Naive thymus-derived CD4-positive, alpha-beta T cell (primary cell): ENCODE measurements at regions not wholly inside any gene's neighbourhood (a gene's known extent, or its start where the extent isn't known, plus 50 kb on each side); places are given as distances from the start of the nearest gene placed in this dataset.

ENCODE experiments used
- ATAC-seq: fragments of 150-1000 bp; cut with Tn5 transposase; 2 replicates; pipeline ENCODE4 v1.10.0; 2021; ENCODE audit warnings: mild to moderate bottlenecking, moderate library complexity
- CTCF ChIA-PET: fragments of 350-600 bp; sonication (Branson Sonifier 250); formaldehyde crosslinking; loops from one replicate; lab custom pipeline; 2021; ENCODE audit warnings: antibody characterized with exemption; lab: Charles Lee
- POLR2A ChIA-PET: fragments of 350-600 bp; sonication (Branson Sonifier 250); formaldehyde crosslinking; loops from one replicate; lab custom pipeline; 2021; ENCODE audit warnings: antibody characterized with exemption, inconsistent platforms; lab: Charles Lee
- DNase-seq, 9 donors: peaks; one replicate each; pipeline versions ENCODE4 v3.0.0 to v3.0.0-alpha.2; 2020 to 2022; ENCODE audit warnings: mixed read lengths in 1 of 9
- H3K27ac ChIP-seq: one replicate; pipeline ENCODE4 v1.7.0; 2013; ENCODE audit warnings: mild to moderate bottlenecking, low read depth, low read length, moderate library complexity
- H3K27me3 ChIP-seq, 2 donors: one replicate each; pipeline ENCODE4 v1.7.0; 2013; ENCODE audit warnings: low read length in 2 of 2, mild to moderate bottlenecking in 2 of 2, moderate library complexity in 2 of 2; ENCODE audit not compliant: control insufficient read depth in 2 of 2, insufficient read depth in 2 of 2
- H3K36me3 ChIP-seq, 3 experiments: 1 replicate in 2 of 3; 2 replicates in 1 of 3; pipeline ENCODE4 v1.7.0; 2013; ENCODE audit warnings: low read length in 3 of 3, mild to moderate bottlenecking in 3 of 3, moderate library complexity in 1 of 3; ENCODE audit not compliant: insufficient read depth in 3 of 3, control insufficient read depth in 2 of 3
- H3K4me1 ChIP-seq, 2 donors: one replicate each; pipeline ENCODE4 v1.7.0; 2013; ENCODE audit warnings: low read length in 2 of 2, mild to moderate bottlenecking in 2 of 2, moderate library complexity in 1 of 2; ENCODE audit not compliant: control insufficient read depth in 2 of 2, insufficient read depth in 2 of 2
- H3K4me3 ChIP-seq: 2 replicates; pipeline ENCODE4 v1.7.0; 2013; ENCODE audit warnings: mild to moderate bottlenecking, low read length
- H3K9me3 ChIP-seq, 3 experiments: 1 replicate in 2 of 3; 2 replicates in 1 of 3; pipeline ENCODE4 v1.7.0; 2013; ENCODE audit warnings: low read length in 3 of 3; ENCODE audit not compliant: control insufficient read depth in 2 of 3
- H3K27ac Mint-ChIP-seq, 9 donors: one replicate each; pipeline ENCODE4 v1.8.0; 2020 to 2022; ENCODE audit warnings: mixed read lengths in 9 of 9, mild to moderate bottlenecking in 8 of 9, moderate library complexity in 5 of 9, inconsistent platforms in 2 of 9
- H3K27me3 Mint-ChIP-seq, 5 donors: one replicate each; pipeline ENCODE4 v1.8.0; 2021 to 2022; ENCODE audit warnings: mixed read lengths in 5 of 5, mild to moderate bottlenecking in 1 of 5
- H3K36me3 Mint-ChIP-seq, 5 donors: one replicate each; pipeline ENCODE4 v1.8.0; 2020 to 2022; ENCODE audit warnings: mixed read lengths in 5 of 5, mild to moderate bottlenecking in 3 of 5, inconsistent platforms in 1 of 5
- H3K4me1 Mint-ChIP-seq, 7 donors: one replicate each; pipeline ENCODE4 v1.8.0; 2020 to 2022; ENCODE audit warnings: mixed read lengths in 7 of 7, mild to moderate bottlenecking in 3 of 7, inconsistent platforms in 1 of 7
- H3K4me3 Mint-ChIP-seq, 10 donors: one replicate each; pipeline ENCODE4 v1.8.0; 2020 to 2022; ENCODE audit warnings: mild to moderate bottlenecking in 10 of 10, mixed read lengths in 10 of 10, moderate library complexity in 6 of 10, inconsistent platforms in 2 of 10
- H3K9me3 Mint-ChIP-seq, 11 donors: one replicate each; pipeline ENCODE4 v1.8.0; 2020 to 2022; ENCODE audit warnings: mixed read lengths in 11 of 11, mild to moderate bottlenecking in 4 of 11, inconsistent platforms in 1 of 11, moderate library complexity in 1 of 11
- intact Hi-C, 2 donors: fragments of 100-400 bp; cut with micrococcal nuclease; formaldehyde crosslinking; loops; one replicate each; pipeline ENCODE4 v1.15.1; 2023

DNA sequence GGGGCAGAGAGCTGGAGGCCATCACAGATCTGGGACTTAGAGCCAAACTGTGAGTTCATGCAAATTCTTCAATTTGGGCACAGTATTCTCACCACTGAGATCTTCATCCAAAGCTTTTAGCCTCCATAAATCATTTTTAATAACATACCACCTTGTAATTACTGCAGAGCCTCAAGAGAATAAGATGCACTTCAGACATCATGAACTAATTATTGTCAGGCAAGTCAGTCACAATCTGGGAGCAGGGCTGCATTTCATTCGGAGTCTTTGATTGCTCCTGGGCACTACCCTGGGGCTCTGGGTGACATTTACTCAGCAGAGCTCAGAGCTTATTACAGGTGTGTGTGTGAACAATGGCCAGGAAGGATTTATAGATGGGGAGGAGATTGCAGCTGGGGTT, 623.7 kb downstream of the PTPRU start:
- CTCF ChIA-PET = no interaction called here

DNA sequence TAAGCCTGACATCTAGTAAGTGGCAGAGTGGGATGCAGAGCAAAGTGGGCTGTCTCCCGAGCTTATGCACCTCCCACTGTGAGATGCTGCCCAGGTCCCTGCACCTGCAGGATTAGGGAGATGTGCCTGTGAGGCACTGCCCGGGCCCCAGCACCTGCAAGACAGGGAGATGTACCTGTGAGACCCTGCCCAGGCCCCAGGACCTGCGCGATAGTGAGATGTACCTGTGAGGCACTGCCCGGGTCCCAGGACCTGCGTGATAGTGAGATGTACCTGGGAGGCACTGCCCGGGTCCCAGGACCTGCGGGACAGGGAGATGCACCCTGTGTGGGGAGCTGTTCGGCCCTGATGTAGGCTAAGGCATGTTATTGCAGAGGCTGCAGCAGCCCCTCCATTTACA, 622.8 kb downstream of the PTPRU start:
- ATAC-seq (no peak), DNase-seq (no peak)
- no peak overlapping the region for H3K27ac Mint-ChIP-seq
- H3K36me3 ChIP-seq = no peaks in the 10 kb centered on the region
- no peaks in the 10 kb centered on the region for H3K27me3 ChIP-seq
- H3K4me3 Mint-ChIP-seq = no peak overlapping the region
- no peaks in the 10 kb centered on the region for H3K4me1 Mint-ChIP-seq
- intact Hi-C loops = no loop called here
- ChIA-PET POLR2A (no interaction called here), CTCF (no interaction called here)
- no peak overlapping the region for H3K4me3 ChIP-seq
- H3K4me1 ChIP-seq = no peaks in the 10 kb centered on the region
- peaks cover 0 to 10% (median 0%) of the 10 kb centered on the region in 3 experiments for H3K9me3 ChIP-seq
- H3K27me3 Mint-ChIP-seq = peaks cover 0 to 51% (median 23%) of the 10 kb centered on the region in 5 donors
- peaks cover 8 to 29% (median 13%) of the 10 kb centered on the region in 11 donors for H3K9me3 Mint-ChIP-seq
- peaks cover 0 to 14% (median 0%) of the 10 kb centered on the region in 5 donors for H3K36me3 Mint-ChIP-seq
- no peak overlapping the region for H3K27ac ChIP-seq

More for the DNA sequence above, 623.7 kb downstream of the PTPRU start:
- POLR2A ChIA-PET = no interaction called here
- no peak overlapping the region for H3K27ac ChIP-seq
- no peaks in the 10 kb centered on the region for H3K4me1 ChIP-seq
- no peak for ATAC-seq
- DNase-seq = no peak
- intact Hi-C loops = no loop called here
- H3K27ac Mint-ChIP-seq = no peak overlapping the region
- H3K4me3 ChIP-seq = no peak overlapping the region
- peaks cover 0 to 14% (median 0%) of the 10 kb centered on the region in 5 donors for H3K36me3 Mint-ChIP-seq
- no peaks in the 10 kb centered on the region for H3K4me1 Mint-ChIP-seq
- H3K27me3 Mint-ChIP-seq = peaks cover 0 to 50% (median 19%) of the 10 kb centered on the region in 5 donors
- no peak overlapping the region for H3K4me3 Mint-ChIP-seq
- no peaks in the 10 kb centered on the region for H3K27me3 ChIP-seq
- no peaks in the 10 kb centered on the region for H3K36me3 ChIP-seq
- H3K9me3 Mint-ChIP-seq = peaks cover 8 to 29% (median 13%) of the 10 kb centered on the region in 11 donors
- peaks cover 0 to 10% (median 0%) of the 10 kb centered on the region in 3 experiments for H3K9me3 ChIP-seq

DNA sequence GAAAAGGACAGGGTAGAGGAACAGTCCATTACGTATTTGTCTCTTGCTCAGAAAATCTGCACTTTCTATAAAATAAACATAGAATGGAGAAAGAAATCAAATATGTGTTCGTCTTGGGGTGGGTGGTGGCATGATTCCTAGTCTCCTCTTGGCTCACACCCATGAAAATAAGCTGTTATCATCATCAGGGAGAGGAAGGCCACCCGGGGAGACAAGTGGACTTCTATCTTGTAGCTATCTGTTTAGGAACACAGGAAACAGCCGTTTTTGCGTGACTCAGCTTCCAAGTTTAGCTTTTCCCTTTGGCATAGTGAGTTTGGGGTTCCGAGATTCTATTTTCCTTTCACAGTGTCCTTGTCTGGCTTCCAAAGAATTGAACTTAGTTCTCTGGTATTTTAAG, 622.3 kb downstream of the PTPRU start:
- ATAC-seq (no peak), DNase-seq (no peak)
- Histone ChIP-seq H3K4me1 (no peaks in the 10 kb centered on the region), H3K36me3 (no peaks in the 10 kb centered on the region), H3K27me3 (no peaks in the 10 kb centered on the region), H3K4me3 (no peak overlapping the region), H3K9me3 (peaks cover 0 to 10% (median 0%) of the 10 kb centered on the region in 3 experiments), H3K27ac (no peak overlapping the region)
- ChIA-PET CTCF (no interaction called here), POLR2A (no interaction called here)
- H3K27me3 Mint-ChIP-seq = peaks cover 0 to 51% (median 23%) of the 10 kb centered on the region in 5 donors
- H3K9me3 Mint-ChIP-seq = peaks cover 8 to 29% (median 12%) of the 10 kb centered on the region in 11 donors
- intact Hi-C loops = no loop called here
- no peak overlapping the region for H3K4me3 Mint-ChIP-seq
- H3K36me3 Mint-ChIP-seq = peaks cover 0 to 14% (median 0%) of the 10 kb centered on the region in 5 donors
- no peak overlapping the region for H3K27ac Mint-ChIP-seq
- no peaks in the 10 kb centered on the region for H3K4me1 Mint-ChIP-seq

DNA sequence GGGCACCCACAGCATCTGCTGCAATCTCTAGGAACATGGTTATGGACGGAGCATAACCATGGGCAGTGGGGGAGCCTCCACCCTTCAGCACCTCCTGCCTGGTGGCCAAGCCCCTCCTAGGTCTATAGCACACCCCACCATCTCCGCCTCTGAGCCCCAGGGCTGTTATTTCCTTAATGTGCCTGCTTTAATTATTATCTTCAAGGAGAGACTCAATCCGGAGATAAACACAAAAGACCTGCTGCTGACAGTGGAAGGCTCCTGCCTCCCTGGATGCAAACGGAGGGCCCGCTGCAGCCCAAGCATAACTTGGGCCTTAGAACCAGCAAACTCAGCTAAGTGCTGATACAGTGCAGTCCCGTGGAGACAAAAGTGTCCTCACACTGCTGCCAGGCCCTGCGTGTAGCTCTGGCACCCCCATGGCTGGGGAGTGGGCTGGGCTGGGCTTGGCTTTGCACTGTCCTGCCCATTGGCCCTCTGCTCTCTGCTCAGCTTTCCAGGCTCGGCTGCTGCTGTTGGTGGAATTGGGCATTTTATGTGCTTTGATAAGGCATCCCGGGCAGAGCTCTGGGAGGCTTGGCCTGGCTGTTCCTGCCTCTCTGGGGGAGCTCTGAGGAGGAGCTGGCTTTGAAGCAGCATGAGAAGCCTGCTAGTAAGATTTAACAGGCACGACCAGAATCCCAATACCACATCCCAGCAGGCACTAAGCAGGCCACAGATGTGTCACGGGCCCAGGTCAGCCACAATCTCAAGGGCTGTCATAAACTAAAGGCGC, 620.2 kb downstream of the PTPRU start:
- intact Hi-C loops = no loop called here
- H3K9me3 ChIP-seq = peaks cover 0 to 10% (median 0%) of the 10 kb centered on the region in 3 experiments
- ATAC-seq = no peak
- POLR2A ChIA-PET = no interaction called here
- H3K9me3 Mint-ChIP-seq = peaks cover 6 to 19% (median 8%) of the 10 kb centered on the region in 11 donors
- CTCF ChIA-PET = no interaction called here
- peaks cover 0 to 3% (median 0%) of the 10 kb centered on the region in 7 donors for H3K4me1 Mint-ChIP-seq
- no peaks in the 10 kb centered on the region for H3K4me1 ChIP-seq
- H3K36me3 Mint-ChIP-seq = peaks cover 0 to 14% (median 0%) of the 10 kb centered on the region in 5 donors
- H3K27me3 Mint-ChIP-seq = peaks cover 3 to 63% (median 22%) of the 10 kb centered on the region in 5 donors
- H3K27ac Mint-ChIP-seq = no peak overlapping the region
- no peak overlapping the region for H3K4me3 Mint-ChIP-seq
- no peaks in the 10 kb centered on the region for H3K36me3 ChIP-seq
- no peak overlapping the region for H3K27ac ChIP-seq
- no peak for DNase-seq
- no peak overlapping the region for H3K4me3 ChIP-seq
- no peaks in the 10 kb centered on the region for H3K27me3 ChIP-seq

DNA sequence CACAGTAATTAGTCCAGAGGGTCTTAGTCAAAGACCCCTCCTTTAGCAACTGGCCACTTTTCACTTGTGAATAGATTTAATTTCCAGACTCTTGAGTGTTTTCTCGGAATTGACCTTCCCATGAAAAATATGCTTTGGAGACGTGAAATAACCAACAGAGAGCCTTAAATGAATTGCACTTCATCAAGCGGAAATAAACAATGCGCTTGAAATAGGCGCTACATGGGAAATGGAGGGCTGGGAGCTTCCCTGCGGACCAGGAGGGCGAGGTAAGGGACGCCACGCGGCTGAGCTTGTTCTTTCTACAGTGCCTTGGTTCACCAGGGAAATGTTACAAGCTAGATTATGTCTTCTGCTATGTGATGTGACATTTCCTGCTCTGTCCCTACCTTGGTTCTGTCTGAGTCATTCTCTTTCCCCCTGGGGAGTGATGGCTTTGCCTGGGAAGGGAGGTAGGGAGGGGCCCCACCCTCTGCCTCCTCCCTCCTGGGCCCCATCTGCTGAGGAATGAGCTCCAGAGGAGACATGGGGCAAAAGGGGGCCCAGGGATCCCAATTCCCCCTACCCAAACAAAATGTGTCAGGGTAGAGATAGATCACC, 619.3 kb downstream of the PTPRU start:
- peaks cover 0 to 3% (median 0%) of the 10 kb centered on the region in 7 donors for H3K4me1 Mint-ChIP-seq
- no peak overlapping the region for H3K4me3 ChIP-seq
- no peaks in the 10 kb centered on the region for H3K36me3 ChIP-seq
- H3K9me3 ChIP-seq = peaks cover 0 to 6% (median 0%) of the 10 kb centered on the region in 3 experiments
- DNase-seq (no peak), ATAC-seq (no peak)
- H3K27me3 ChIP-seq = no peaks in the 10 kb centered on the region
- ChIA-PET POLR2A (no interaction called here), CTCF (no interaction called here)
- H3K9me3 Mint-ChIP-seq = peaks cover 0 to 10% (median 3%) of the 10 kb centered on the region in 11 donors
- intact Hi-C loops = no loop called here
- peaks cover 0 to 7% (median 0%) of the 10 kb centered on the region in 5 donors for H3K36me3 Mint-ChIP-seq
- H3K27me3 Mint-ChIP-seq = peaks cover 3 to 63% (median 18%) of the 10 kb centered on the region in 5 donors
- no peak overlapping the region for H3K27ac Mint-ChIP-seq
- no peak overlapping the region for H3K27ac ChIP-seq
- no peak overlapping the region for H3K4me3 Mint-ChIP-seq
- no peaks in the 10 kb centered on the region for H3K4me1 ChIP-seq

DNA sequence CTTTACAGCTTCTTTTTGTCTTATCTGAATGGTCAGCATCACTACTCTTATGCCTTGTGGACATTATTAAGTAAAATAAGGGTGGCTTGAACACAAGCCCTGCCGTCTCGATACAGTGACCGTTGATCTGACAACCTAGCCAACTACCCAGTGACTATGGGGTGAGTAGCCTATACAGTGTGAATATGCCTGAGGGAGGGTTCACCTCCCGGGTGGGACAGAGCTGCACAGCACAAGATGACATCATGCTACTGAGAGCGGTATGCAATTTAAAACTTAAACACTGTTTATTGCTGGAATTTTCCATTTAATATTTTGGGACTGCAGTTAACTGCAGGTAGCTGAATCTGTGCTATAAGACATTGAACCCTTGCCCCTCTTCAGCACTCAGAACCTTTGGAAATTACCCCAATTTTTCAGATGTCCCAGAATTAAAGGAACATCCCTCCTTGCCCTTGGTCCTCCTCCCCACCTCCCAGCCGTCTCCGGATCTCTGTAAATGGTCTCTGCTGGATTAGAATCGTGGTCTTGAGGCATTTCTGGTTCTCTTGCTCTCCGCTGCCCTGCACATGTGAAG, 618.5 kb downstream of the PTPRU start:
- H3K36me3 ChIP-seq = no peaks in the 10 kb centered on the region
- H3K27ac ChIP-seq = no peak overlapping the region
- no peak overlapping the region for H3K4me3 Mint-ChIP-seq
- peaks cover 0 to 5% (median 0%) of the 10 kb centered on the region in 11 donors for H3K9me3 Mint-ChIP-seq
- ChIA-PET POLR2A (no interaction called here), CTCF (no interaction called here)
- no peaks in the 10 kb centered on the region for H3K27me3 ChIP-seq
- peaks cover 0 to 3% (median 0%) of the 10 kb centered on the region in 7 donors for H3K4me1 Mint-ChIP-seq
- H3K27me3 Mint-ChIP-seq = peaks cover 3 to 57% (median 27%) of the 10 kb centered on the region in 5 donors
- ATAC-seq = no peak
- H3K4me3 ChIP-seq = no peak overlapping the region
- no peaks in the 10 kb centered on the region for H3K4me1 ChIP-seq
- intact Hi-C loops = no loop called here
- H3K9me3 ChIP-seq = no peaks in the 10 kb centered on the region
- no peak for DNase-seq
- no peaks in the 10 kb centered on the region for H3K36me3 Mint-ChIP-seq
- H3K27ac Mint-ChIP-seq = no peak overlapping the region
